ENCODE measurements at regions not wholly inside any gene's neighbourhood (a gene's known extent, or its start where the extent isn't known, plus 50 kb on each side); places are given as distances from the start of the nearest gene placed in this dataset.

DNA sequence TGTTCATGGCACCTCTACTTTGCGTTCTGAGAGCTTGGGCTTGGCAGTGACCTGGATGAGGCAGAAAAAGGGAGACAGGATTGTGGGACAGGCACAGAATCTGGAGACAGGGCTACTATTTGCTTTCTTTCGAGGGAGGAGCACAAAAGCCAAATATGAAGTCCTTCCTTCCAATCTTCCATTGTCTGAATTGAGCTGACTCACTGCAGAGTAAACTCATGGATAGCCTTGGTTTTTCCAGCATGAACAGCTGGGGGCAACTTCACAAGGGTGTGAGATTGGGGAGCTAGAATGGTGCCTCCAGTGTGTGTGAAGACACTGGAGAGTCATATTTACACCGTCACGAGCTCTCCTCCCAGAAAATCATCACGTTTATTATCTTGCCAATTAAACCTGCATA is 55.6 kb upstream of the NRP1 start:
- no peak for DNase-seq (ENCODE audit: low read depth in 1 of 2, low spot score in 1 of 2)
- H3K27me3 ChIP-seq (ENCODE audit: insufficient read depth, poor library complexity, severe bottlenecking): no peaks in the 10 kb centered on the region
- TF ChIP-seq, protein P1, sequence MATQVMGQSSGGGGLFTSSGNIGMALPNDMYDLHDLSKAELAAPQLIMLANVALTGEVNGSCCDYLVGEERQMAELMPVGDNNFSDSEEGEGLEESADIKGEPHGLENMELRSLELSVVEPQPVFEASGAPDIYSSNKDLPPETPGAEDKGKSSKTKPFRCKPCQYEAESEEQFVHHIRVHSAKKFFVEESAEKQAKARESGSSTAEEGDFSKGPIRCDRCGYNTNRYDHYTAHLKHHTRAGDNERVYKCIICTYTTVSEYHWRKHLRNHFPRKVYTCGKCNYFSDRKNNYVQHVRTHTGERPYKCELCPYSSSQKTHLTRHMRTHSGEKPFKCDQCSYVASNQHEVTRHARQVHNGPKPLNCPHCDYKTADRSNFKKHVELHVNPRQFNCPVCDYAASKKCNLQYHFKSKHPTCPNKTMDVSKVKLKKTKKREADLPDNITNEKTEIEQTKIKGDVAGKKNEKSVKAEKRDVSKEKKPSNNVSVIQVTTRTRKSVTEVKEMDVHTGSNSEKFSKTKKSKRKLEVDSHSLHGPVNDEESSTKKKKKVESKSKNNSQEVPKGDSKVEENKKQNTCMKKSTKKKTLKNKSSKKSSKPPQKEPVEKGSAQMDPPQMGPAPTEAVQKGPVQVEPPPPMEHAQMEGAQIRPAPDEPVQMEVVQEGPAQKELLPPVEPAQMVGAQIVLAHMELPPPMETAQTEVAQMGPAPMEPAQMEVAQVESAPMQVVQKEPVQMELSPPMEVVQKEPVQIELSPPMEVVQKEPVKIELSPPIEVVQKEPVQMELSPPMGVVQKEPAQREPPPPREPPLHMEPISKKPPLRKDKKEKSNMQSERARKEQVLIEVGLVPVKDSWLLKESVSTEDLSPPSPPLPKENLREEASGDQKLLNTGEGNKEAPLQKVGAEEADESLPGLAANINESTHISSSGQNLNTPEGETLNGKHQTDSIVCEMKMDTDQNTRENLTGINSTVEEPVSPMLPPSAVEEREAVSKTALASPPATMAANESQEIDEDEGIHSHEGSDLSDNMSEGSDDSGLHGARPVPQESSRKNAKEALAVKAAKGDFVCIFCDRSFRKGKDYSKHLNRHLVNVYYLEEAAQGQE (IDR thresholded peaks at IDR 0.05; ENCODE audit: insufficient replicate concordance, low read depth): no peak
- no peak for TF ChIP-seq POLR2AphosphoS5 (IDR thresholded peaks at IDR 0.05; ENCODE audit: low read depth)
- TF ChIP-seq, protein P2, sequence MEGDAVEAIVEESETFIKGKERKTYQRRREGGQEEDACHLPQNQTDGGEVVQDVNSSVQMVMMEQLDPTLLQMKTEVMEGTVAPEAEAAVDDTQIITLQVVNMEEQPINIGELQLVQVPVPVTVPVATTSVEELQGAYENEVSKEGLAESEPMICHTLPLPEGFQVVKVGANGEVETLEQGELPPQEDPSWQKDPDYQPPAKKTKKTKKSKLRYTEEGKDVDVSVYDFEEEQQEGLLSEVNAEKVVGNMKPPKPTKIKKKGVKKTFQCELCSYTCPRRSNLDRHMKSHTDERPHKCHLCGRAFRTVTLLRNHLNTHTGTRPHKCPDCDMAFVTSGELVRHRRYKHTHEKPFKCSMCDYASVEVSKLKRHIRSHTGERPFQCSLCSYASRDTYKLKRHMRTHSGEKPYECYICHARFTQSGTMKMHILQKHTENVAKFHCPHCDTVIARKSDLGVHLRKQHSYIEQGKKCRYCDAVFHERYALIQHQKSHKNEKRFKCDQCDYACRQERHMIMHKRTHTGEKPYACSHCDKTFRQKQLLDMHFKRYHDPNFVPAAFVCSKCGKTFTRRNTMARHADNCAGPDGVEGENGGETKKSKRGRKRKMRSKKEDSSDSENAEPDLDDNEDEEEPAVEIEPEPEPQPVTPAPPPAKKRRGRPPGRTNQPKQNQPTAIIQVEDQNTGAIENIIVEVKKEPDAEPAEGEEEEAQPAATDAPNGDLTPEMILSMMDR (IDR thresholded peaks at IDR 0.05; ENCODE audit: insufficient read depth, low read length): no peak
- no peak for TF ChIP-seq SPI1 (IDR thresholded peaks at IDR 0.05; ENCODE audit: borderline replicate concordance, low read depth)
- TF ChIP-seq GABPA (IDR thresholded peaks at IDR 0.05; ENCODE audit: low read depth): no peak
- H3K4me3 ChIP-seq (replicated peaks; ENCODE audit: insufficient read depth, low read length): no peak overlapping the region
- H3K27ac ChIP-seq (replicated peaks): no peak overlapping the region

DNA sequence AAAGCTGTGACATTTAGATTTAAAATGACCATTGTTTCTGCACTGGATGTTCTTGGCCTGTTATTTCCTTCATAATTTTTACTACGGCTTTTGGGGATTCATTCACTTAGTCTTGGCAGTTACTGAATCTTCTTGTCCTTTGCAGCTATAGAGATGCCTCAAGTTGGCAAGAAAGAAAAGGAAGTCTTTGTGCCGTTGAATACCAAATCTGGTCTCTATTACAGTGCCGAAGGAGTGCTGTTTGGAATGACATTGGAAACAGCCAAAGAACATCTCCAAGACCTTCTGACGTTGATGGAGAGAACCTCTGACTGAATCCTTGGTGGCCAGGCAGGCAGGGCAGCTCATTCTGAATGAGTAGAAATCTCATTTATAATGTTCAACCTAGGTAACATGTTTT is 54.3 kb upstream of the NRP1 start:
- Histone ChIP-seq H3K4me3 (replicated peaks; ENCODE audit: insufficient read depth, low read length) (no peak overlapping the region), H3K27me3 (ENCODE audit: insufficient read depth, poor library complexity, severe bottlenecking) (no peaks in the 10 kb centered on the region), H3K27ac (replicated peaks) (no peak overlapping the region)
- DNase-seq (ENCODE audit: low read depth in 1 of 2, low spot score in 1 of 2): no peak
- no peak for TF ChIP-seq POLR2AphosphoS5 (IDR thresholded peaks at IDR 0.05; ENCODE audit: low read depth)
- TF ChIP-seq SPI1 (IDR thresholded peaks at IDR 0.05; ENCODE audit: borderline replicate concordance, low read depth): no peak
- TF ChIP-seq, protein P1 (IDR thresholded peaks at IDR 0.05; ENCODE audit: insufficient replicate concordance, low read depth): no peak
- TF ChIP-seq, protein P2 (IDR thresholded peaks at IDR 0.05; ENCODE audit: insufficient read depth, low read length): no peak
- TF ChIP-seq GABPA (IDR thresholded peaks at IDR 0.05; ENCODE audit: low read depth): no peak

DNA sequence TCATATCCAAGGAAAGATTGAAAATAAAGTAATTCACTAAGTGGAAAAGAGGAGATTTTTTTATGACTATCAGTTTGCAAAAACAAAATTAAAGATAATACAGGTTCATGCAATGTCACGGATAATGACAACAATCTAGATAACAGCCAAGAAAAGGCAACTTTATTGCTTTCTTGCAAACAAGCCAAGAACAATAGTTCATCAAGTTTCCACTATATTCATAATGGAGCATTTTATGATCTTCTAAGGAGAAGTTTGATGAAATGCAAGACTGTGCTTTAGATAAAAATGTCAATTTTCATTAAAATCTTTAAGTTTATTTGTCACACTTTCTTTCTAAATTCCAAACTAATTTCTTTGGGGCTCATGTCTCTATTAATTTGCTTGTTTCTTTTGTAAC is 53.9 kb upstream of the NRP1 start:
- Histone ChIP-seq H3K27ac (replicated peaks) (no peak overlapping the region), H3K4me3 (replicated peaks; ENCODE audit: insufficient read depth, low read length) (no peak overlapping the region), H3K27me3 (ENCODE audit: insufficient read depth, poor library complexity, severe bottlenecking) (no peaks in the 10 kb centered on the region)
- DNase-seq (ENCODE audit: low read depth in 1 of 2, low spot score in 1 of 2): no peak
- TF ChIP-seq, protein P1 (IDR thresholded peaks at IDR 0.05; ENCODE audit: insufficient replicate concordance, low read depth): no peak
- TF ChIP-seq POLR2AphosphoS5 (IDR thresholded peaks at IDR 0.05; ENCODE audit: low read depth) (no peak), SPI1 (IDR thresholded peaks at IDR 0.05; ENCODE audit: borderline replicate concordance, low read depth) (no peak), GABPA (IDR thresholded peaks at IDR 0.05; ENCODE audit: low read depth) (no peak)
- TF ChIP-seq, protein P2 (IDR thresholded peaks at IDR 0.05; ENCODE audit: insufficient read depth, low read length): no peak

Measured in HL-60 (cell line).